H7 (cell line): ENCODE measurements at regions not wholly inside any gene's neighbourhood (a gene's known extent, or its start where the extent isn't known, plus 50 kb on each side); places are given as distances from the start of the nearest gene placed in this dataset.

Experiments used
- DNase-seq: peaks from one replicate; pipeline ENCODE4 v3.0.0; 2012
- H3K27me3 ChIP-seq: 2 replicates; pipeline ENCODE4 v1.6.0; 2011; ENCODE audit warnings: mild to moderate bottlenecking, low read length; ENCODE audit not compliant: control insufficient read depth, insufficient read depth
- H3K36me3 ChIP-seq: replicated peaks from 2 replicates; pipeline ENCODE4 v1.5.1; 2011; ENCODE audit warnings: low read length; ENCODE audit not compliant: control insufficient read depth, insufficient read depth
- H3K4me3 ChIP-seq: 2 replicates; pipeline ENCODE4 v1.5.1; 2011; ENCODE audit warnings: low read depth, mild to moderate bottlenecking, control low read depth, low read length, moderate library complexity; ENCODE audit not compliant: insufficient read depth

GRCh38 chr18:27794181-27794926, 382.6 kb downstream of the CDH2 start:
- no peaks in the 10 kb centered on the region for H3K36me3 ChIP-seq
- no peaks in the 10 kb centered on the region for H3K27me3 ChIP-seq
- DNase-seq: no peak
- H3K4me3 ChIP-seq: no peak overlapping the region

DNA sequence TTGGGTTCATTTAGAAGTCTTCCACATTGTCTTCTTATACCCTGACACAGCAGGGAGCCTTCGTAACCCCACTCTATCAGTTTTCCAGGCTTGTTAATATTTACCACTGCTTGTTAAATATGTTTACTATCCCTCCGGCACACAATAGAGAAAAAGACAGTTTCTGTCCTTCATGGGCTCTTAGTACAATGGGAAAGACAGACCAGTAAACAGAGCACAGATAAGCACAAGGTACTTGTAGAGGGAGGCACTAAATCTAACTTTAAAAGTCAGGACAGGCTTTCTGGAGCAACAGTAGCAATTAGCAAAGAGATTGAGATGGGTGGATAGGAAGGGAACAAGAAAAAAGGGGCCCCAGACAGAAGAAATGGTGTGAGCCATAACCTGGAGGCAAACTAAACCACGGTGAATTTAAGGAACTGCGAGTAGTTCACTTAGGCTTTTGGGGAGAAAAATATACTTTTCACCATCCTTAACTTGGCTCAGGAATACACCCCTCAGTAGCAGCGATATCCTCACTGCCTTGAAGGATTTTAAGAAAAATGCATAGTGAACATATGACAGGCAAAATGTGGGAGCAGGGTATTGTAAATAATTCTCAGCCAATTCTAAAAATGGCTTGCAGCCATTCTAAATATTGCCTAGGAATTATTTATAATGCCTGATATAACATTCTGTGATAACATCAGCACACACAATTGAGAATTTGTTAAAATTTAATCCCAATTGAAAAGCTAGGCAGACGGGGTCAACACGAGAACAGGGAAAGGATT, 383.7 kb downstream of the CDH2 start:
- DNase-seq: no peak
- no peak overlapping the region for H3K4me3 ChIP-seq
- no peaks in the 10 kb centered on the region for H3K36me3 ChIP-seq
- H3K27me3 ChIP-seq: no peaks in the 10 kb centered on the region

DNA sequence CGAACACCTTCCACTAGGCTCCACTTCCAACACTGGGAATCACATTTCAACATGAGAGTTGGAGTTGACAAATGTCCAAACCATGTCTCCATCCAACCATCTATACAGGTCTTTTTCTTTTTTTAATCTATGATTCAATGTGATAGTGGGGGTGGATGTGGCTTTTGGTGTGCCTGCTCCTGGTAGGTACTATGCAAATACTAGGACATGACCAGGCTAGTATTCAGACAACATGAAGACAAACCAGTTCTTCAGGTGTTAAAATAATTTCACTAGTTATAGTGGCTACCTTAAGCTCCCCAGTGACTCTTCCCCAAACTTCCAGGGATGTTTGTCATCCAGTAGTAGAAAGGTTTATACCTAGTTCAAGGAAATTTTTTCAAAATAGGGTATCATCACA, 387.5 kb downstream of the CDH2 start:
- no peaks in the 10 kb centered on the region for H3K36me3 ChIP-seq
- H3K4me3 ChIP-seq: no peak overlapping the region
- H3K27me3 ChIP-seq: no peaks in the 10 kb centered on the region
- DNase-seq: no peak

- H3K36me3 ChIP-seq: no peaks in the 10 kb centered on the region
- no peaks in the 10 kb centered on the region for H3K27me3 ChIP-seq
- DNase-seq: no peak
- H3K4me3 ChIP-seq: no peak overlapping the region
Measured at GRCh38 chr18:27787547-27787946, 389.4 kb downstream of the CDH2 start.

DNA sequence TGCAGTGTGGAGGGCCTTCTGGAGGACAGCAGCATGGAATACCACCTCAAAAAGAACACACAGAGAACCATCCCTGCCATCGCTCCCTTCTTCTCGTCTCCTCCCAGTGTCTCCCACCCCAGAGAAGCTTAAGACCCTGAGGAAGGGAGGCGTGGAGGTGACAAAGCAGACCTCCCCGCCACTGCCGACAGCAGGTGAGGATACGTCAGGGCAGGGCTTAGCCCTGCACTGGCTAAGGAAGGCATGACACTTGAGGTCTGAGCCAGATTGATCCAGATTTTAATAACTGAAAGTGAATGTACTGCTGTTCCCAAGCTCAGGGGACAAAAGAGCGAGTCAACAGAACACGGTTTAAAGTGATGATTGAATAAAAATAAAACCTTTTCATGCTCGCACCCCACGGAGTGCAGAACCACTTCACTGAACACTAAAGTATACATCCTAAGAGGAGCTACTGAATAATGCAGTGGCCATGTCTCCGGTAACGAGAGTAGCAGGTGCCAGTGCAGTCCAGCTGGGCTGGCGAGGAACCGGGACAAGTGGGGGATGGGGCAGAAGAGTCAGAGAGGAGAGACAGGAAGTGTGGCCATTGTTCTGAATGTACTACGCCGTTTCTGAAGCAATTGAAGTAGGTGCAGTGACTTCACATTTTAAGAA, 391.0 kb downstream of the CDH2 start:
- no peak for DNase-seq
- no peak overlapping the region for H3K4me3 ChIP-seq
- H3K36me3 ChIP-seq: no peaks in the 10 kb centered on the region
- no peaks in the 10 kb centered on the region for H3K27me3 ChIP-seq

DNA sequence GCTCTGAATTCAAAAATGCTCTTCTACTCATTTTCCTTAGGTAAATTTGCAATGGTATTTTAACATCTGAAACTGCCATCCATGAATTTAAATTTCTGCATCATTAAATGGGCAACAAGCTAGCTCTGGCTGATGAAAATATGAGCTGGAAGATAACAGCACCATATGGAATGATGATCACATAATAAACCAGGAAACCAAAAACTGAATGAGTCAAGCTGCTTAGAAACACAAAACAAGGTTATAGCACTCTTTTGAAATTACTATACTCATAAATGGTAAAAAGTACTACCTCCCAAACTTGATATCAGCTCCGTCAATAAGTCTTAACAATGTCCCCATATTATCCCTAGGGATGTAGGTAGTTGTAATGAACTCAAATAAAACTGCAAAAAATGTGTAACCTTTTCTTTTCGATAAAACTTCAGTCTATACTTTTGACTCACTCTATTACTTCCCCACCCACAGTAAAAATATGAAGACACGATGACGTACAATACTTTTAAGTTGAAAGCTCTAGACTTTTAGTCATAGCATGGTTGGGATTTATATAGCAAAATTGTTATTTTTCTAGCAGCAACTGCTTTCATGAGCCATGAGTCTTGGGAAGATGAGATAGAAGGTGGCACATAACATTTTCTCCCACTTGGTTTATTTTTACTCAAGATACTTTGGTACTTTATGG, 396.7 kb downstream of the CDH2 start:
- H3K27me3 ChIP-seq: no peaks in the 10 kb centered on the region; the same call in 1 of the 2 replicates
- DNase-seq: no peak

DNA sequence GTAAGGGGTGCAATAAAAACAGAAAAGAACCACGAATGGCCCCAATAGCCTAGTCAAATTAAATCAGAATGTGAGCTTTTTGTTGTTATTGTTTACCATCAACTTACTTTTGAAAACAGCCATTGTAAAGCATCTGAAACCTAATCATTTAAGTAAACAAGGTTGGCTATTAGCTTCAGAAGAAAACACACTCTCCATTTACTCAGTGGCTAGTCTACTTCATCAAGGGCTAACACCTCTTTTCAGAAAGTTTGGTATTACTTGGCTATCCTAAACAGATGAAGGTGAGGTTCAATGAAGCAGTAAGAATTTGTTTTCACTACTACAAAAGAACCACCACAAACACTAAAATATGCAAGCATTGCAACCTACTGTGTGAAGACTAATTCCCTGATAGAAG, 398.0 kb downstream of the CDH2 start:
- no peaks in the 10 kb centered on the region for H3K36me3 ChIP-seq
- no peaks in the 10 kb centered on the region; the same call in 1 of the 2 replicates for H3K27me3 ChIP-seq
- no peak overlapping the region for H3K4me3 ChIP-seq
- DNase-seq: peak; percentile 2

More for the DNA sequence above, 396.7 kb downstream of the CDH2 start:
- Histone ChIP-seq H3K36me3 (no peaks in the 10 kb centered on the region), H3K4me3 (no peak overlapping the region)

- peak; percentile 11 for DNase-seq
- no peaks in the 10 kb centered on the region; the same call in 1 of the 2 replicates for H3K27me3 ChIP-seq
- H3K36me3 ChIP-seq: no peaks in the 10 kb centered on the region
- no peak overlapping the region for H3K4me3 ChIP-seq
Measured at GRCh38 chr18:27778441-27778840, 398.5 kb downstream of the CDH2 start.

DNA sequence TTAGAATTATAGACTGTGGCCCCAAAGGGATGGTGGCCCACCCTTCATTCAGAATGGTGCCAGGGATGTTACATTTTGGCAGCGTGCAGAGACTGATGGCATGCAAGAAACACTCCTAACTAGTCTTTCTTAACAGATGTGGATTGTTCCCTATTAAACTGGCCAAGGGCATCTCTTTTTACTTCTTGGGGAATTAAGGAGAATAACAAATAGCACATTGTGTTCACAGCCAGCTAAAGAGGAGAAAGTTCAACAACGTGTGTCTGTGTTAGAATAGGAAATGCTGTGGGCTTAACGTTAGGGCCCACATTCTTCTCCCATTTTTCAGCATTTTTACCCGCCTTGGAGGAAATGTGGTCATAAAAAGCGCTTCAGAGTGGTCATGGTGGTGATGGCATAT, 404.8 kb downstream of the CDH2 start:
- DNase-seq: no peak
- no peak overlapping the region for H3K4me3 ChIP-seq
- H3K27me3 ChIP-seq: no peaks in the 10 kb centered on the region
- no peaks in the 10 kb centered on the region for H3K36me3 ChIP-seq

- H3K27me3 ChIP-seq: no peaks in the 10 kb centered on the region
- H3K36me3 ChIP-seq: no peaks in the 10 kb centered on the region
- DNase-seq: no peak
- no peak overlapping the region for H3K4me3 ChIP-seq
Measured at GRCh38 chr18:27771571-27771970, 405.4 kb downstream of the CDH2 start.

DNA sequence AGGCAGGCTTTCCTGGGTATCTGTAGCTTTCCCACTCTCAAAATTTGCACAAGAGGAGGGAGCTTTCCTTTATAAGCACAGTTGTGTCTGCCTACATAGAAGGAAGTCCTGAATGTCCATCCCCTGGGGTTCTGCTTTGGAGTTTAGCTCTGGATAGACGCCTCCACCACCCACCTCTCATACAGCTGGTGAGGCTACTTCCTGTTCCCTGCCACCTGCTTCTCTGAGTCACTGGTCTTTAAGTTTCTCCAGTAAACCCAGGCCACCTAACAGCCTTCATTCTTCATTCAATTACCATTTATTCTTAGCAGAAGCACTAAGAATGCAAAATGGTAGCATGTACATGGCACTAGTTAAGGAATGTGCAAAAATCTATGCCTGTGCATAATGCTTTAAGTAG, 407.8 kb downstream of the CDH2 start:
- DNase-seq: no peak
- Histone ChIP-seq H3K4me3 (no peak overlapping the region), H3K27me3 (no peaks in the 10 kb centered on the region), H3K36me3 (no peaks in the 10 kb centered on the region)

DNA sequence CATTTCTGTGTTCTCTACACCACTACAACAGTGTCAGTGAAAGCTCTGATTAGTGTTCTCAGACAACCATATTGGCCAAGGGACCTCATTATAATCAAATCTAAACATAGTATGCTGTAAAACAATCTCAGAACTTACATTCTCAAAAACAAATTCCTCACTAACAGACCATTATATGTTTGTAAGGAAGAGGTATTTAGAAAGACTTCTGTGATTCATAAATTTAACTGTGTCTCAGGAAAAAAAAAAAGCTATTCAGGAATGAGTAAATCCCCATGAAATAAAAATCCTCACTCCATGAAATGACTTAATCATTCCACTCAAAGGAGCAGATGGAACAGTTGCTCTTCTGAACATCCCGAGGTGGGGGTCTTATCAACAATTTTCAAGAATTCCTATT, 413.0 kb downstream of the CDH2 start:
- Histone ChIP-seq H3K4me3 (no peak overlapping the region), H3K27me3 (no peaks in the 10 kb centered on the region), H3K36me3 (no peaks in the 10 kb centered on the region)
- DNase-seq: no peak

GRCh38 chr18:27763341-27763740, 413.6 kb downstream of the CDH2 start:
- H3K4me3 ChIP-seq: no peak overlapping the region
- no peak for DNase-seq
- H3K27me3 ChIP-seq: no peaks in the 10 kb centered on the region
- H3K36me3 ChIP-seq: no peaks in the 10 kb centered on the region

- H3K27me3 ChIP-seq: no peaks in the 10 kb centered on the region
- no peaks in the 10 kb centered on the region for H3K36me3 ChIP-seq
- no peak overlapping the region for H3K4me3 ChIP-seq
- DNase-seq: no peak
Measured at GRCh38 chr18:27762054-27762453, 414.9 kb downstream of the CDH2 start.
